ENCODE measurements at regions not wholly inside any gene's neighbourhood (a gene's known extent, or its start where the extent isn't known, plus 50 kb on each side); places are given as distances from the start of the nearest gene placed in this dataset.

DNA sequence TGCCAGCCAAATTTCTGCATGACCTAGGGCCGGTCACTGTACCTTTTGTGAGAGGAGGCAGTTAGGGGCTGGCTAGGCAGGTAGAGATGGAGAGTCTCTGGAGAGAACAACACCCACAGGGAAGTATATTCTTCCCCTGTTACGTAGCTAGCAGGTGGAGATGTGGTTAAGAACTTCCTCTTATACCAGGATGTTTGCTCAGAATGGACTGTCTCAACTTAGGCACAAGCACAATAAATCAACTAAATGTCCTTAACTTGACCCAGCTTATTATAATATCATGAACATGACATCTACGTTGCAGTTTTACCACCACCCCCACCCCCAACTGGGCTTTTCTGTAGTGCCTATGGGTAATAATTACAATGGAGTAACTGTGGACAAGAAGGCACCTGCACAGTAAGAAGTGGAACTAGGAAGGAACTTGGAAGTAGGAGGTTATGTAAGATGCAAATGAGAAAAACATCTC is 60.7 kb upstream of the MPEG1 start:
- H3K27me3 ChIP-seq (ENCODE audit: insufficient read depth, low read depth, severe bottlenecking): peaks cover 74% of the 10 kb centered on the region
- H3K4me3 ChIP-seq (ENCODE audit: low read depth, low read length): no peak overlapping the region
- TF ChIP-seq CTCF (IDR thresholded peaks at IDR 0.05; ENCODE audit: low read depth, low read length): no peak
- H3K36me3 ChIP-seq: no peaks in the 10 kb centered on the region
- no peak overlapping the region for H3K27ac ChIP-seq
- no peak for DNase-seq
- H3K9me3 ChIP-seq (ENCODE audit: severe bottlenecking): no peaks in the 10 kb centered on the region

- no peak for TF ChIP-seq CTCF (IDR thresholded peaks at IDR 0.05; ENCODE audit: low read depth, low read length)
- Histone ChIP-seq H3K27ac (no peak overlapping the region), H3K9me3 (ENCODE audit: severe bottlenecking) (no peaks in the 10 kb centered on the region), H3K27me3 (ENCODE audit: insufficient read depth, low read depth, severe bottlenecking) (peaks cover 79% of the 10 kb centered on the region), H3K4me3 (ENCODE audit: low read depth, low read length) (no peak overlapping the region), H3K36me3 (no peaks in the 10 kb centered on the region)
- DNase-seq: no peak
Measured at GRCh38 chr11:59272771-59273372, 60.1 kb upstream of the MPEG1 start.

GRCh38 chr11:59271811-59272327 is 59.1 kb upstream of the MPEG1 start:
- DNase-seq: no peak
- Histone ChIP-seq H3K27ac (no peak overlapping the region), H3K9me3 (ENCODE audit: severe bottlenecking) (no peaks in the 10 kb centered on the region), H3K4me3 (ENCODE audit: low read depth, low read length) (no peak overlapping the region), H3K27me3 (ENCODE audit: insufficient read depth, low read depth, severe bottlenecking) (peaks cover 87% of the 10 kb centered on the region), H3K36me3 (no peaks in the 10 kb centered on the region)
- no peak for TF ChIP-seq CTCF (IDR thresholded peaks at IDR 0.05; ENCODE audit: low read depth, low read length)

DNA sequence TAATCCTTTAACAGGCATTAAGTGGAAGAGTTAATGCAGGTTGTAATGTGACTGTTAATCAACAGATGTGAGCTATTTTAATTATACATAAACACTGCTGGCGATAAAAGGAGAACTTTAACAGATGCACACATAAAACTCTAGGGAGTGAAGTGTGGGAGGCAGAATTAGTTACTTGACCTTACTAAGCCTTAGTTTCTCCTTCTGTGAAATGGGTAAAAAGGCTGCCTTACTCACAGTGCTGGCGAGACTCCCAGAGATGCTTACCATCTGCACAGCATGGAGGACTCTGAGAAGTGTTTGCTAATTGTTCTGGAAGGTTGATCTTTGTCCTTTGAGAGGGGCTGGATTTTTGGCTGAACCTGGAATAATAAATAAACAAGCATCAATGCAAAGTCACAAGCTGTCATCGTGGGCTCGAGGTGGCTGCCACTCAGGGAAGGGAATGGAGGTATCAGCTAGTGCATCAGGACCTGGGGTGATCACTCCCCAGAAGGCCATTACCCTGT is 58.6 kb upstream of the MPEG1 start:
- no peak for DNase-seq
- no peak overlapping the region for H3K27ac ChIP-seq
- H3K9me3 ChIP-seq (ENCODE audit: severe bottlenecking): no peaks in the 10 kb centered on the region
- H3K27me3 ChIP-seq (ENCODE audit: insufficient read depth, low read depth, severe bottlenecking): peaks cover 89% of the 10 kb centered on the region
- no peak overlapping the region for H3K4me3 ChIP-seq (ENCODE audit: low read depth, low read length)
- TF ChIP-seq CTCF (IDR thresholded peaks at IDR 0.05; ENCODE audit: low read depth, low read length): no peak
- no peaks in the 10 kb centered on the region for H3K36me3 ChIP-seq

DNA sequence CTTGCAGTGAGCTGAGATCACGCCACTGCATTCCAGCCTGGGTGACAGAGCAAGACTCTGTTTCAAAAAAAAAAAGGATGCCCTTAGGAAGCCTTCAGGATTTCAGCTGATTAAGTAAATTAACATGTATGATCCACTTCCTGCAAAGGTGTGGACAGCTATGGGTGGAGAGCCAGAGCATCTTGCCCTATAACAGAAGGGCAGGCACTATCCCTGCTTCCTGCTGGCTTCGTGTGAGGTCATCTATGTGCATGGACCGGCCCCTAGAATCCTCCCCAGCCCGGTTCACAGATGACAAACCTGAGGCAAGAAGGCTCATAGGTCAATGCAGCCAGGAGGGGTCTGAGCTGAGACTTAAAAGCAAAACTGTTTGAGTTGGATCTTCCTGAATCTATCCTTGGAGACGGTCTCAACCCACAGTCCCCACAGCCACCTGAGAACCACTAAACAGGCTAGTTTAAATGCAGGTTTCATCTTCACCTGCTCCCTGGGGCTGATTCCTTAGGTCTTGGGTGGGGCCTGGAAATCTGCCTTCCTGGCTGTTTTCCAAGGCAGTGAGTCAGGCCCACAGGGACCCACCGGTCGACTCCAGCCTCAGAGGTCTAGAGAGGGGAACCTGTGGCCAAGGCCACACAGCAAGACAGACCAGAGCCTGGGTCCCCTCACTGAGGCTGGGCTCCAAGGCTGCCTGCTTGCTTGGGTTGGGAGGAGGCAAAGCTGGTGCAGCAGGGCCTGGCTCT is 55.2 kb upstream of the MPEG1 start:
- Histone ChIP-seq H3K27ac (no peak overlapping the region), H3K36me3 (no peaks in the 10 kb centered on the region), H3K4me3 (ENCODE audit: low read depth, low read length) (no peak overlapping the region), H3K9me3 (ENCODE audit: severe bottlenecking) (no peaks in the 10 kb centered on the region), H3K27me3 (ENCODE audit: insufficient read depth, low read depth, severe bottlenecking) (peaks cover 80% of the 10 kb centered on the region)
- DNase-seq: no peak
- TF ChIP-seq CTCF (IDR thresholded peaks at IDR 0.05; ENCODE audit: low read depth, low read length): no peak
